GM12874 (cell line): ENCODE measurements at regions not wholly inside any gene's neighbourhood (a gene's known extent, or its start where the extent isn't known, plus 50 kb on each side); places are given as distances from the start of the nearest gene placed in this dataset.

Experiments
- CTCF ChIP-seq: IDR thresholded peaks from 2 replicates; pipeline ENCODE4 v1.5.1; 2011; ENCODE audit warnings: low read depth, mild to moderate bottlenecking, control low read depth, low read length, moderate library complexity; ENCODE audit not compliant: insufficient read depth

- TF ChIP-seq CTCF: no peak
These were observed 396.1 kb upstream of the MPDZ start for GRCh38 chr9:13675638-13676000.

- TF ChIP-seq CTCF: no peak
These were observed 395.6 kb upstream of the MPDZ start for GRCh38 chr9:13674926-13675637.

GRCh38 chr9:13673348-13673747, 393.9 kb upstream of the MPDZ start:
- no peak for TF ChIP-seq CTCF

- TF ChIP-seq CTCF: no peak
These were observed 386.1 kb upstream of the MPDZ start for GRCh38 chr9:13665418-13666066.

- TF ChIP-seq CTCF: no peak
These were observed 381.5 kb upstream of the MPDZ start for GRCh38 chr9:13661014-13661413.

- TF ChIP-seq CTCF: no peak
These were observed 372.6 kb upstream of the MPDZ start for GRCh38 chr9:13651969-13652663.

GRCh38 chr9:13651526-13651925, 372.0 kb upstream of the MPDZ start:
- TF ChIP-seq CTCF: no peak
